GM23338 (cell line): ENCODE measurements at regions not wholly inside any gene's neighbourhood (a gene's known extent, or its start where the extent isn't known, plus 50 kb on each side); places are given as distances from the start of the nearest gene placed in this dataset.

Experiments used
- ATAC-seq: fragments of 200-7000 bp; cut with Tn5 transposase; 3 replicates; pipeline ENCODE4 v1.9.1; 2020
- DNase-seq: peaks from one replicate; pipeline ENCODE4 v3.0.0-alpha.2; 2015; ENCODE audit warnings: low spot score
- H2AFZ ChIP-seq: fragments of 200-600 bp; sonication (generic); 2 replicates; pipeline ENCODE4 v1.8.0; 2016; ENCODE audit warnings: antibody characterized with exemption, mild to moderate bottlenecking, moderate library complexity
- H3F3A ChIP-seq: fragments of 200-600 bp; sonication (generic); replicated peaks from 2 replicates; pipeline ENCODE4 v1.8.0; 2017; ENCODE audit warnings: antibody characterized with exemption, mixed run types, low read depth
- H3K27ac ChIP-seq: fragments of 200-600 bp; sonication (generic); 2 replicates; pipeline ENCODE4 v1.6.1; 2016; ENCODE audit warnings: low read depth
- H3K27me3 ChIP-seq: fragments of 200-600 bp; sonication (generic); 2 replicates; pipeline ENCODE4 v1.8.0; 2016; ENCODE audit warnings: mild to moderate bottlenecking, mixed run types, moderate library complexity; ENCODE audit not compliant: insufficient read depth
- H3K36me3 ChIP-seq: fragments of 200-600 bp; sonication (generic); 2 replicates; pipeline ENCODE4 v1.8.0; 2016; ENCODE audit warnings: mild to moderate bottlenecking; ENCODE audit not compliant: insufficient read depth
- H3K4me1 ChIP-seq: fragments of 200-600 bp; sonication (generic); 2 replicates; pipeline ENCODE4 v1.8.0; 2016; ENCODE audit warnings: mild to moderate bottlenecking, moderate library complexity; ENCODE audit not compliant: insufficient read depth
- H3K4me2 ChIP-seq: fragments of 200-600 bp; sonication (generic); 2 replicates; pipeline ENCODE4 v1.7.1; 2017; ENCODE audit warnings: mixed run types
- H3K4me3 ChIP-seq: fragments of 200-600 bp; sonication (generic); 2 replicates; pipeline ENCODE4 v1.6.1; 2016; ENCODE audit warnings: mixed run types
- H3K79me2 ChIP-seq: fragments of 200-600 bp; sonication (generic); replicated peaks from 2 replicates; pipeline ENCODE4 v1.8.0; 2017; ENCODE audit warnings: mild to moderate bottlenecking; ENCODE audit not compliant: insufficient read depth
- H3K9me2 ChIP-seq: fragments of 200-600 bp; sonication (generic); 2 replicates; pipeline ENCODE4 v1.8.0; 2017; ENCODE audit not compliant: insufficient read depth
- H4K20me1 ChIP-seq: fragments of 200-600 bp; sonication (generic); replicated peaks from 2 replicates; pipeline ENCODE4 v1.8.0; 2017; ENCODE audit warnings: mild to moderate bottlenecking; ENCODE audit not compliant: insufficient read depth
- H3K27ac Mint-ChIP-seq: 2 replicates; pipeline ENCODE4 v1.8.0; 2020; ENCODE audit warnings: inconsistent platforms, mild to moderate bottlenecking, moderate library complexity, mixed read lengths
- H3K27me3 Mint-ChIP-seq: 3 replicates; pipeline ENCODE4 v1.8.0; 2022; ENCODE audit warnings: low read depth, mild to moderate bottlenecking, moderate library complexity, mixed read lengths, inconsistent platforms; ENCODE audit not compliant: insufficient read depth, poor library complexity
- H3K36me3 Mint-ChIP-seq: 3 replicates; pipeline ENCODE4 v1.8.0; 2021; ENCODE audit warnings: low read depth, mild to moderate bottlenecking, inconsistent platforms, moderate library complexity, mixed read lengths
- H3K4me1 Mint-ChIP-seq: 3 replicates; pipeline ENCODE4 v1.8.0; 2020; ENCODE audit warnings: mild to moderate bottlenecking, inconsistent platforms, mixed read lengths
- H3K4me3 Mint-ChIP-seq: 3 replicates; pipeline ENCODE4 v1.8.0; 2021; ENCODE audit warnings: moderate library complexity, mild to moderate bottlenecking, inconsistent platforms, mixed read lengths
- H3K9me3 Mint-ChIP-seq: 3 replicates; pipeline ENCODE4 v1.8.0; 2020; ENCODE audit warnings: moderate library complexity, mild to moderate bottlenecking, inconsistent platforms, mixed read lengths
- CREB1 ChIP-seq: fragments of 250-450 bp; sonication (Bioruptor Pico); IDR thresholded peaks from 2 replicates; pipeline ENCODE4 v1.5.0; 2020; ENCODE audit warnings: low read depth, mild to moderate bottlenecking, moderate library complexity
- EZH2 ChIP-seq: fragments of 200-600 bp; sonication (generic); IDR thresholded peaks from one replicate; pipeline ENCODE4 v1.8.0; 2017; ENCODE audit warnings: antibody characterized with exemption, mild to moderate bottlenecking, low read depth; ENCODE audit not compliant: unreplicated experiment
- JUNB ChIP-seq: IDR thresholded peaks from one replicate; pipeline ENCODE4 v1.6.1; 2016; ENCODE audit warnings: antibody characterized with exemption; ENCODE audit not compliant: unreplicated experiment
- POLR2AphosphoS5 ChIP-seq: IDR thresholded peaks from 2 replicates; pipeline ENCODE4 v1.6.1; 2016; ENCODE audit warnings: antibody characterized with exemption, low read depth
- REST ChIP-seq: IDR thresholded peaks from one replicate; pipeline ENCODE4 v1.6.1; 2018; ENCODE audit warnings: antibody characterized with exemption; ENCODE audit not compliant: unreplicated experiment
- STAT1 ChIP-seq: IDR thresholded peaks from one replicate; pipeline ENCODE4 v1.6.1; 2016; ENCODE audit warnings: antibody characterized with exemption; ENCODE audit not compliant: unreplicated experiment
- ZNF114 ChIP-seq: fragments of 250-450 bp; sonication (Bioruptor Pico); IDR thresholded peaks from 2 replicates; pipeline ENCODE4 v1.5.0; 2020; ENCODE audit warnings: mild to moderate bottlenecking, moderate library complexity
- TF ChIP-seq, protein P1 (sequence below): fragments of 250-450 bp; sonication (Bioruptor Pico); IDR thresholded peaks from 2 replicates; pipeline ENCODE4 v1.5.0; 2020; ENCODE audit warnings: mild to moderate bottlenecking, moderate library complexity
- TF ChIP-seq, protein P2 (sequence below), 2 experiments: fragments of 200-600 bp in 1 of 2; sonication (generic) in 1 of 2; conservative IDR thresholded peaks; 2 replicates each; pipeline versions ENCODE4 v1.5.1 to v1.6.1; 2016 to 2017; ENCODE audit warnings: antibody characterized with exemption in 2 of 2, low read depth in 2 of 2, mild to moderate bottlenecking in 2 of 2, moderate library complexity in 1 of 2
- TF ChIP-seq, protein P3 (sequence below): IDR thresholded peaks from 2 replicates; pipeline ENCODE4 v1.6.1; 2016; ENCODE audit warnings: antibody characterized with exemption

- TF ChIP-seq, protein P1, sequence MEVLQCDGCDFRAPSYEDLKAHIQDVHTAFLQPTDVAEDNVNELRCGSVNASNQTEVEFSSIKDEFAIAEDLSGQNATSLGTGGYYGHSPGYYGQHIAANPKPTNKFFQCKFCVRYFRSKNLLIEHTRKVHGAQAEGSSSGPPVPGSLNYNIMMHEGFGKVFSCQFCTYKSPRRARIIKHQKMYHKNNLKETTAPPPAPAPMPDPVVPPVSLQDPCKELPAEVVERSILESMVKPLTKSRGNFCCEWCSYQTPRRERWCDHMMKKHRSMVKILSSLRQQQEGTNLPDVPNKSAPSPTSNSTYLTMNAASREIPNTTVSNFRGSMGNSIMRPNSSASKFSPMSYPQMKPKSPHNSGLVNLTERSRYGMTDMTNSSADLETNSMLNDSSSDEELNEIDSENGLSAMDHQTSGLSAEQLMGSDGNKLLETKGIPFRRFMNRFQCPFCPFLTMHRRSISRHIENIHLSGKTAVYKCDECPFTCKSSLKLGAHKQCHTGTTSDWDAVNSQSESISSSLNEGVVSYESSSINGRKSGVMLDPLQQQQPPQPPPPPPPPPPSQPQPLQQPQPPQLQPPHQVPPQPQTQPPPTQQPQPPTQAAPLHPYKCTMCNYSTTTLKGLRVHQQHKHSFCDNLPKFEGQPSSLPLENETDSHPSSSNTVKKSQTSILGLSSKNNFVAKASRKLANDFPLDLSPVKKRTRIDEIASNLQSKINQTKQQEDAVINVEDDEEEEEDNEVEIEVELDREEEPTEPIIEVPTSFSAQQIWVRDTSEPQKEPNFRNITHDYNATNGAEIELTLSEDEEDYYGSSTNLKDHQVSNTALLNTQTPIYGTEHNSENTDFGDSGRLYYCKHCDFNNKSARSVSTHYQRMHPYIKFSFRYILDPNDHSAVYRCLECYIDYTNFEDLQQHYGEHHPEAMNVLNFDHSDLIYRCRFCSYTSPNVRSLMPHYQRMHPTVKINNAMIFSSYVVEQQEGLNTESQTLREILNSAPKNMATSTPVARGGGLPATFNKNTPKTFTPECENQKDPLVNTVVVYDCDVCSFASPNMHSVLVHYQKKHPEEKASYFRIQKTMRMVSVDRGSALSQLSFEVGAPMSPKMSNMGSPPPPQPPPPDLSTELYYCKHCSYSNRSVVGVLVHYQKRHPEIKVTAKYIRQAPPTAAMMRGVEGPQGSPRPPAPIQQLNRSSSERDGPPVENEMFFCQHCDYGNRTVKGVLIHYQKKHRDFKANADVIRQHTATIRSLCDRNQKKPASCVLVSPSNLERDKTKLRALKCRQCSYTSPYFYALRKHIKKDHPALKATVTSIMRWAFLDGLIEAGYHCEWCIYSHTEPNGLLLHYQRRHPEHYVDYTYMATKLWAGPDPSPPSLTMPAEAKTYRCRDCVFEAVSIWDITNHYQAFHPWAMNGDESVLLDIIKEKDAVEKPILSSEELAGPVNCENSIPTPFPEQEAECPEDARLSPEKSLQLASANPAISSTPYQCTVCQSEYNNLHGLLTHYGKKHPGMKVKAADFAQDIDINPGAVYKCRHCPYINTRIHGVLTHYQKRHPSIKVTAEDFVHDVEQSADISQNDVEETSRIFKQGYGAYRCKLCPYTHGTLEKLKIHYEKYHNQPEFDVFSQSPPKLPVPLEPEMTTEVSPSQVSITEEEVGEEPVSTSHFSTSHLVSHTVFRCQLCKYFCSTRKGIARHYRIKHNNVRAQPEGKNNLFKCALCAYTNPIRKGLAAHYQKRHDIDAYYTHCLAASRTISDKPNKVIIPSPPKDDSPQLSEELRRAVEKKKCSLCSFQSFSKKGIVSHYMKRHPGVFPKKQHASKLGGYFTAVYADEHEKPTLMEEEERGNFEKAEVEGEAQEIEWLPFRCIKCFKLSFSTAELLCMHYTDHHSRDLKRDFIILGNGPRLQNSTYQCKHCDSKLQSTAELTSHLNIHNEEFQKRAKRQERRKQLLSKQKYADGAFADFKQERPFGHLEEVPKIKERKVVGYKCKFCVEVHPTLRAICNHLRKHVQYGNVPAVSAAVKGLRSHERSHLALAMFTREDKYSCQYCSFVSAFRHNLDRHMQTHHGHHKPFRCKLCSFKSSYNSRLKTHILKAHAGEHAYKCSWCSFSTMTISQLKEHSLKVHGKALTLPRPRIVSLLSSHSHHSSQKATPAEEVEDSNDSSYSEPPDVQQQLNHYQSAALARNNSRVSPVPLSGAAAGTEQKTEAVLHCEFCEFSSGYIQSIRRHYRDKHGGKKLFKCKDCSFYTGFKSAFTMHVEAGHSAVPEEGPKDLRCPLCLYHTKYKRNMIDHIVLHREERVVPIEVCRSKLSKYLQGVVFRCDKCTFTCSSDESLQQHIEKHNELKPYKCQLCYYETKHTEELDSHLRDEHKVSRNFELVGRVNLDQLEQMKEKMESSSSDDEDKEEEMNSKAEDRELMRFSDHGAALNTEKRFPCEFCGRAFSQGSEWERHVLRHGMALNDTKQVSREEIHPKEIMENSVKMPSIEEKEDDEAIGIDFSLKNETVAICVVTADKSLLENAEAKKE (CRISPR knock-in tag): no peak
These were observed 155.5 kb upstream of the WWC1 start (continued) for GRCh38 chr5:168135897-168136296.

- Histone ChIP-seq H3K9me2 (no peaks in the 10 kb centered on the region), H3K4me2 (no peak overlapping the region), H2AFZ (no peak overlapping the region), H3K27ac (no peak overlapping the region), H3K27me3 (no peaks in the 10 kb centered on the region), H3K4me3 (no peak overlapping the region), H4K20me1 (no peaks in the 10 kb centered on the region), H3K4me1 (peaks cover 5% of the 10 kb centered on the region; the same call in 1 of the 2 replicates), H3K79me2 (no peaks in the 10 kb centered on the region), H3K36me3 (no peaks in the 10 kb centered on the region), H3F3A (no peaks in the 10 kb centered on the region)
- ATAC-seq: no peak
- H3K4me3 Mint-ChIP-seq: no peak overlapping the region
- H3K9me3 Mint-ChIP-seq: no peaks in the 10 kb centered on the region
- H3K27me3 Mint-ChIP-seq: no peaks in the 10 kb centered on the region
- H3K36me3 Mint-ChIP-seq: no peaks in the 10 kb centered on the region
- peaks cover 33% of the 10 kb centered on the region for H3K4me1 Mint-ChIP-seq
- no peak for DNase-seq
- no peak overlapping the region for H3K27ac Mint-ChIP-seq
- TF ChIP-seq POLR2AphosphoS5 (no peak), JUNB (no peak), STAT1 (no peak), ZNF114 (CRISPR knock-in tag) (no peak), CREB1 (no peak), EZH2 (no peak), REST (no peak)
- TF ChIP-seq, protein P2, sequence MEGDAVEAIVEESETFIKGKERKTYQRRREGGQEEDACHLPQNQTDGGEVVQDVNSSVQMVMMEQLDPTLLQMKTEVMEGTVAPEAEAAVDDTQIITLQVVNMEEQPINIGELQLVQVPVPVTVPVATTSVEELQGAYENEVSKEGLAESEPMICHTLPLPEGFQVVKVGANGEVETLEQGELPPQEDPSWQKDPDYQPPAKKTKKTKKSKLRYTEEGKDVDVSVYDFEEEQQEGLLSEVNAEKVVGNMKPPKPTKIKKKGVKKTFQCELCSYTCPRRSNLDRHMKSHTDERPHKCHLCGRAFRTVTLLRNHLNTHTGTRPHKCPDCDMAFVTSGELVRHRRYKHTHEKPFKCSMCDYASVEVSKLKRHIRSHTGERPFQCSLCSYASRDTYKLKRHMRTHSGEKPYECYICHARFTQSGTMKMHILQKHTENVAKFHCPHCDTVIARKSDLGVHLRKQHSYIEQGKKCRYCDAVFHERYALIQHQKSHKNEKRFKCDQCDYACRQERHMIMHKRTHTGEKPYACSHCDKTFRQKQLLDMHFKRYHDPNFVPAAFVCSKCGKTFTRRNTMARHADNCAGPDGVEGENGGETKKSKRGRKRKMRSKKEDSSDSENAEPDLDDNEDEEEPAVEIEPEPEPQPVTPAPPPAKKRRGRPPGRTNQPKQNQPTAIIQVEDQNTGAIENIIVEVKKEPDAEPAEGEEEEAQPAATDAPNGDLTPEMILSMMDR (conservative IDR thresholded peaks at IDR 0.05; ENCODE audit: low read depth in 2 of 2): no peak
- TF ChIP-seq, protein P3, sequence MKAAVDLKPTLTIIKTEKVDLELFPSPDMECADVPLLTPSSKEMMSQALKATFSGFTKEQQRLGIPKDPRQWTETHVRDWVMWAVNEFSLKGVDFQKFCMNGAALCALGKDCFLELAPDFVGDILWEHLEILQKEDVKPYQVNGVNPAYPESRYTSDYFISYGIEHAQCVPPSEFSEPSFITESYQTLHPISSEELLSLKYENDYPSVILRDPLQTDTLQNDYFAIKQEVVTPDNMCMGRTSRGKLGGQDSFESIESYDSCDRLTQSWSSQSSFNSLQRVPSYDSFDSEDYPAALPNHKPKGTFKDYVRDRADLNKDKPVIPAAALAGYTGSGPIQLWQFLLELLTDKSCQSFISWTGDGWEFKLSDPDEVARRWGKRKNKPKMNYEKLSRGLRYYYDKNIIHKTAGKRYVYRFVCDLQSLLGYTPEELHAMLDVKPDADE: no peak
These were observed 155.1 kb upstream of the WWC1 start for GRCh38 chr5:168136340-168136739.
